ENCODE measurements at regions not wholly inside any gene's neighbourhood (a gene's known extent, or its start where the extent isn't known, plus 50 kb on each side); places are given as distances from the start of the nearest gene placed in this dataset.
"Not testable (repeated sequence)": the region's sequence is repeated elsewhere in the genome, so short reads cannot be mapped to it uniquely, and the experiment has no call there.

DNA sequence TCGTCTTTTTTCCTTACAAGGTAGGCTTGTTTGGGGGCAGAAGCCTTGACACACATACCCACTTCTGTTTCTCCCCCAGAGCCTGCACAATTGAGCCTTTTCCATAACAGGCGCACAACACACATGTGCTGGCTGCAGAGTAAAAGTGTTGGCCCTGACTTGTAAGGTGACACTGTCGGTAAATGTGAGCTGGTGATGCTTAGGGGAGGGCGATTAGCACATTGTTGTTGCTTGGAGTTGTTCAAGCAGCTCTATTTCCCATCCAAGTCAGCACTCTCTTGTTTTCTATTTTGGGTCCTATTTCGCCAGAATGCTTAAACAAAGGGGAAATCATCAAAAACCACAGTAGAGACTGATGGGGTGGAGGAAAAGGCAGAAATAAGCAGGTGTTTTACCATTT is 51.9 kb upstream of the PTPRJ start:
- no peak for DNase-seq

DNA sequence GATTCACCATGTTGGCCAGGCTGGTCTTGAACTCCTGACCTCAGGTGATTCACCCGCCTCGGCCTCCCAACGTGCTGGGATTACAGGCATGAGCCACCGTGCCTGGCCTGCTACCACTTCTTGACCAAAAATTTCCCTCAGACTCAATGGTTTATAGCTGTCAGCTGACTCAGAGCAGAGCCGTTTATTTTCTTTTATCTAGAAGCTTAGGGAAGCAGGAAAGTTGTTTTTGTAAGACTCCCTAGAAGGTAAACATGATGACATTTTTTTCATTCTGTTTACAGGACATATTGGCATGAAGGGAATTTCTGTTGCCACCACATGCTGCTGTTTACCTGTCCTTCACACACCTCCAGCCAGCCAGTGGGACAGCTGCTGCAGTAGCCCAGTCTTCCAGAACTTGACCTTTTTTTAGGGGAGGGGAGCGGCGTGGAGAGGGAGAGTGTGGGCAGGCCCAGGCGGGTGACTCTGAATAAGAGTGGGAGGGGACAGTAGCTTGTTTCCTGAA is 56.1 kb upstream of the PTPRJ start:
- DNase-seq: no peak

DNA sequence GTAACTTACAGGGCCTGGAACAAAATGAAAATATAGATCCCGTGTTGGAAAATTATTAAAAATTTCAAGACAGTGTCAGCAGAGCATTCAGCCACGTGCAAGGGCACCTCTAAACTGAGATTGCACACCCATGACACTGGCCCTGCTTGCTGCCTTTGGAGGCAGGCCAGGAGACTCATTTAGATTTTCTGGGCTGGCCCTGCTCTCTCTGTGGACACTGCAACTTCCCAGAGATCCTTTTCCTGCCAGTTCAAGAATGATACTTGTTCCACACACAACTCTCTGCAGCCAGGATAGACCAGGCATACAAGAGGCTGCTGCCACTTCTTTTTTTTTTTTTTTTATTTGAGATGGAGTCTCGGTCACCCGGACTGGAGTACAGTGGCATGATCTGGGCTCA is 56.7 kb upstream of the PTPRJ start:
- no peak for DNase-seq

DNA sequence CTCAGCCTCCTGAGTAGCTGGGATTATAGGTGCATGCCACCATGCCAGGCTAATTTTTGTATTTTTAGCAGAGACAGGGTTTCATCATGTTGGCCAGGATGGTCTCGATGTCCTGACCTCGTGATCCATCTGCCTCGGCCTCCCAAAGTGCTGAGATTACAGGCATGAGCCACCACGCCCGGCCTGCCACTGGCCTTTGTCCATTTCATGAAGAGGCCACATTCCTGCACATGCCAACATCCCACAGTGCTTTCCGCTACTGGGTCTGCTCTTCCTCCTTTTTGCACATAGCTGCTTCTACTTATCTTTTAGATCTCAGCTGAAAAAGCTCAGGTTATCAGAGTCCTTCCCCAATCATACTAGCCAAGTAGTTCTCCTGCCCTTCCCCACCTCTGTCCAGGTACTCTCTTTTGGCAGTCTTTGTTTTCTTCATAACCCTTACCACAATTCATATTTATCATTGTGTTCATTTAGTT is 59.2 kb upstream of the PTPRJ start:
- not testable (repeated sequence) for DNase-seq

DNA sequence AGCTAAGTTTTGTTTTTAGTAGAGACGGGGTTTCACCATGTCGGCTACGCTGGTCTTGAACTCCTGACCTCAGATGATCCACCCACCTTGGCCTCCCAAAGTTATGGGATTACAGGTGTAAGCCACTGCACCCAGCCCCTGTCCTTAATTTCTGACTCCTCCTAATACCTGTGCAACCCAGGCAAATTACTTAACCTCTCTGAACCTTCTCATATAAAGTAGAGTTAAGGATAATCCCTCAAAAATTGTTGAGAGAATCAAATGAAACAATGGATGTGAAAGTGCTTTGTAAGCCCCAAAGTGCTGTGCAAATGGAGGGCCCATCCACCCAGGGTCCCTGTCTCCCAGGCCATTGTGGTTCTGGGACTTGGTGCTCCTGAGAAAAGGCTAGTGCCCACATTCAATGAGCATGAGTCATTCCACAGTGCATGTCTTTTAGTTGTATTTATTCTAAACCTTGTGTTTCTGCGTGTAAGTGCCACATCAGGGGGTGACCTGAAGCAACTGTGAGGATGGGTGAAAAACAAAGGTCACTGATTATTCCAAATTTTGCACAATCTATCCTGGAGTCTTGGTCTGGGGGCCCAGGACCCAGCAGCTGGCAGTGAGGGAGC is 61.4 kb upstream of the PTPRJ start:
- no peak for DNase-seq

DNA sequence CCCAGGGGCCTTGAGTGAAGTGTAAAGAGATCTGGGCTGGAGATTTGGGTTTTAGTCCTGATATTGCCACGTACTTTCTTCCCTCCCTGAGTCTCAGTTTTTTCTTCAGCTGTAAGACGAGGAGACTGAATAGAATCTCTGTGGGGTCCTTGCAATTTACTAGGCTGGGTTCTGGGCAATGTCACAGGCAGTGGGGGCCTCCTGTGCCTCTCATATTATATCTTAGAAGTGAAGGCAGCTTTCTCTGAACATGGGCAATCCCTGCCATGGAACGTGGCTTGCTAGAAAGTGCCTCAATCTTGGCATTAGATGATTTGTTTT is 62.0 kb upstream of the PTPRJ start:
- no peak for DNase-seq

DNA sequence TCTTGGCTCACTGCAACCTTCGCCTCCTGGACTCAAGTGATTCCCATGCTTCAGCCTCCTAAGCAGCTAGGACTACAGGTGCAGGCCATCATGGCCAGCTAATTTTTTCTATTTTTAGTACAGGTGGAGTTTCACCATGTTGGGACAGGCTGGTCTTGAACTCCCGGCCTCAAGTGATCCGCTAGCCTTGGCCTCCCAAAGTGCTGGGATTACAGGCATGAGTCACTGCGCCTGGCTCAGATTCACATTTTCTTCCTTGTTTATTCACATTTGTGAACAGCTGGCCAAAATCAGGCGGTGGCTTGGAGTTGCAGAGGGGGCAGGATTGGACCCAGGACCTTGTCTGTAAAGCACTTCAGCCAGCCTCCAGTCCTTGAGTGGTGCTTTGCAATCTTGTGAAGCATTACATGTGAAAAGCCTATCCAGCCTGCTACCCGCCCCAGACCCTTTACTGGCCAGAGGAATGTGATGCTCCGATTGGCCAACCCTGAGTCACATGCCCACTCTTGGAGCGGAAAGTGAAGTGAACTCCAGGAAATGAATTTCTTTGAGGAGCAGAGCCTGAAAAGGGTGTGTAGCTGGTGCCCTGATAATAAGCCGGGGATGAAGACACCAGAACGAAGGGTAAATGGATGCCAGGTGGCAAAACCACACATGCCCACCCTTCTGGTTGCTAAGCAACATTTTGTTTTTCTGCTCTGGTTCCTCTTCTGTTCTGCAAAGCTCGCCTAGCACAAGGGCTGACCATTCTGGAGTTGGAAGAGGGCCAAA is 62.6 kb upstream of the PTPRJ start:
- peak; percentile 65 for DNase-seq

DNA sequence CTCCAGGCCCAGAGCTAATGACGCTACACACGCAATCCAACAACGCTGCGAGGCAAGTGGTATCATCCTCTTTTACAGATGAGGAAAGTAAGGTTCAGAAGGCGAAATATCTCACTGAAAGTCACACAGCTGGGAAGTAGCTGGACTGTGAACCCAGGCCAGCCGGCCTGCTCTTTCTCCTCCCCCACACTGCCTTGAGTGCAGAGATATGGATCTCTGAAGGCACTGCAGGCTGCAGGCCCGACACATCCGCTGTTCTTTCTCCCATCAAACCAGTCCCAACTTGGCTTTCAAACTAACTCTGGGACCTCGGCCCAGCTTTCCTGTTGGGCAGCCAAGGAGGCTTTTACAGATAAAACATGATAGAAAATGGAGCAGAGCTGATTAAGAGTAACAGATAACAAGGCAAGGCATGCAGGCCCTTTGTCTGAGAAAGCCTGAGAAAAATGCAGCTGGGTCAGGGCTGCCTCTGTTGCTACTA is 64.0 kb upstream of the PTPRJ start:
- peak; percentile 58 for DNase-seq

DNA sequence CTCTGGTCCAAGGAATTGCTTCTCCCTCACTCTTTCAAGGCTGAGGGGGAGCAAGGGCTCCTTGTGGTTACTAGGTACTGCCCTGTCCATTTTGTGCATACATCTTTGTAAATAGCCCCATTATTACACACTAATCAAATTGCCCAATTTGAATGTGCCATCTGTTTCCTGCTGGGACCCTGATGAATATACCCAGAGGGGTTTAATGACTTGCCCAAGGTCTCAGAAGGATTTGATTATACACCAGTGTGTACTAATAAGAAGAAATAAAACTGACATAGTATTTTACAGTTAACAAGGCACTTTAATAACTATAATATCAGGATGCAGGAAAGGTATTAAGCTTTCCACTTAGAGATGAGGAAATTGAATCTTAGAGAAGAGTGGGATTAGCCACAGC is 64.6 kb upstream of the PTPRJ start:
- no peak for DNase-seq

DNA sequence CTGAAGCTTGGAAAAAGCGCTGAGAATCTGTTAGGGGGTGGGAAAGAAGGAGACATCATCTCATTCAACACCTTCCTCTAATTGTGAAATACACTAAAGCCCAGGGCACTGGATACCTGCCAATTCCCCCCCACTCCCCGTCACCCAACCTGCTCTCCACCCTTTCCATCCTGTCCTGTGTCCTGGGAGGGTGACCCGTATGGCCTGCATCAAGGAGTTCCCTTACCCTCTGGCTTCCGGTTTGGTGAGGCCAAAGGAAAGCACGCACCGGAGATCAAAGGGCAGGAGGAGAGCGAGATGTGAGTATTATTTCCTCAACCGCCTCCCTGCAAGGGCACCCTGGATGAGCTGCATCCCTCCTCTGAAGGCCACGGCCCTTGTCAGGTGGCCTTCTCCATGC is 65.0 kb upstream of the PTPRJ start:
- DNase-seq: no peak

DNA sequence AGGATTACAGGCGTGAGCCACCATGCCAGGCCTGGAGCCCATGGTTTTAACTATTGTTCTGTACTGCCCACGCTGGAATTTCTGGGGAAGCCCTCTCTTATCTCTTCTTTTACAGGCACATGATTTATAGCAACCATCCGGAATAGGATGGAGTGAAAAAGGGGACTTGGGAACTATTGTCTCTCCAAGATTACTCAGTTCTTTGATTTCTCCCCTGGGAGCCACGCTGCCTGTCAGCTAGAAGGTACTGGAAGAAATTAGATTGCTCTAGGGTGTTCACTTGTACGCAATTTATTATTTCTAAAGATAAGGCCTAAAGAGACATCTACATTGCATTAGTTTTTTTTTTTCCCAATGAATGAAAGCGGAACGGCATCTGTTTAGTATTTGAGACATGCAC is 65.6 kb upstream of the PTPRJ start:
- no peak for DNase-seq

DNA sequence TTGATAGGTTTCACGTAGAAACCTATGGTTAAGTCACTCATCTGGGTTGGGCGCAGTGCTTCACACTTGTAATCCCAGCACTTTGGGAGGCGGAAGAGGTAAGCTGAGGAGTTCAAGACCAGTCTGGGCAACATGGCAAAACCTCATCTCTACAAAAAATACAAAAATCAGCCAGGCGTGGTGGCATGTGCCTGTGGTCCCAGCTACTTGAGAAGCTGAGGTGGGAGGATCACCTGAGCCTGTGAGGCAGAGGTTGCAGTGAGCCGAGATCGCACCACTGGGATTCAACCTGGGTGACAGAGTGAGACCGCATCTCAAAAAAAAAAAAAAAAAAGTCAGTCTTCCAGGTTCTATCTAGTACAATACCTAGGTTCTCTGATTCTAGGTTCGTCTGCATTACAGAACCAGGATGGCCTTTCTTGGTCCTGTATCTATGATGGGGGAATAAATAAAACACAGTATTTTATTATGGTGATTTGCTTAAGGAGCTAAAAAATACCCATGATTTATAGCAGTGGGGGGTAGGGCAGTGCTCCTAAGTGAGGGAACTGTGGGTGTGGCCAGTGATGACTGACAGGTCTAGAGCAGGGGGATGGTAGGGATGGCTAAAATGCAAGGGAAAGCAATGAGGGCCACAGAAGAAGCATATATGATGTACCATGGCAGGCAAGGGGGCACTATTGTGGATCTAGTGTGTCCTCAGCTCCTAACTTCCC is 65.5 kb upstream of the NUP160 start:
- DNase-seq: no peak

DNA sequence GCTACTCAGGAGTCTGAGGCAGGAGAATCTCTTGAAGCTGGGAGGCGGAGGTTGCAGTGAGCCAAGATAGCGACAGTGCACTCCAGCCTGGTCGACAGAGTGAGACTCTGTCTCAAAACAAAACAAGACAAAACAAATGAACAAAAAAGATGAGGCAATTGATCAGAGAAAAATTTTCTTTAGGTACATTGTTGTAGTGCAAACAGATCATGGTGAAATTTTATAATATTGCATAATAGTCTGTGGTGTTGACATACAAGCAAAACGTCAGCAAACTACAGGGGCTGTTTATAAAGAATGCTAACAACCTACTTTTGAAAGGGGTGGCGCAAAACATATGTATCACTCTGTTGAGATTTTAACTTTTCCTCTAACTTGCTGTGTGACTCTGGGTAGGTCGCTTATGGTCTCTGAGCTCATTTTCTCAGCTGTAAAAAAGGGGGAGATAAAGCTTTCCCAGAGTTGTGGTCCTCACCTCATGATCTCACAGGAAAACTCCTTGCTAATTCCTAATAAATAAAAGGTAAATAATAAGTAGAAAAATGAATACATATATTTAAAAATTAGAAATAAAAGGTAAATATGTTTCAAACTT is 64.8 kb upstream of the NUP160 start:
- no peak for DNase-seq

DNA sequence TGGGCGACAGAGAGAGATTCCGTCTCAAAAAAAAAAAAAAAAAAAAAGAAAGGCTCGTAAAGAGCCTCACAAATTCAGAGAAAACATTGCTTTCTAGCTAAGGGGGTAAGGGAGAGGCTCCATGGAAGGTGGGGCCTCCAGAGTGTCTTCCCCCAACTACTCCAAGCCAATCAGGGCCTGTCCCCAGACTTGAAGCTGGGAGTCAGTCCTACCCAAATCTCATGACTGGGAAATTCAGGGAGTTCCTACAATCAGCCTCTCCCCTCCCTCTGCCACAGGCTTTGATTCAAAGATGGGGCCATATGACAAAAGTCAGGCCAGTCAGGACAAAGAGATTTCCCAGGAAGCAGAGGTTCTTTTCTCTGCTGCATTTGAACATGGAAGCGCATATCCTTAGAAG is 63.0 kb upstream of the NUP160 start:
- DNase-seq: no peak

DNA sequence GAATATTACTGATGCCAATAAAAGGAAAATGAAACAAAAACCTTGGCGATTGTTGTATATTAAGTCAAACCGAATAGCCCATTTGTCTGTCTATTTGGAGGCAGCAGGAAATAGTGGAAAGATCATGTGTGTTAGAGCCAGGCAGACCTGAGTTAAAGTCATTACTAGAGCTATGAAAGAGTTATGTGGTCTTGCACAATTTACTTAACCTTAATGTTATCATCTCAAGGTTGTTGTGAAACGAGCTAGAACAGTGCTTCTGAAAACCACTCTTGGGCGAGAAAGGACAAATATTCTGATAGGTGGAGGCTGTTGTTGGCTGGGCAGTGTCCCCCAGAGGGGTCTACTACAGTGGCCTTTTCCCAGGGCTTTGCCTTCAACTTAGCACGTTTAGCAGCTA is 60.0 kb upstream of the NUP160 start:
- DNase-seq: no peak

DNA sequence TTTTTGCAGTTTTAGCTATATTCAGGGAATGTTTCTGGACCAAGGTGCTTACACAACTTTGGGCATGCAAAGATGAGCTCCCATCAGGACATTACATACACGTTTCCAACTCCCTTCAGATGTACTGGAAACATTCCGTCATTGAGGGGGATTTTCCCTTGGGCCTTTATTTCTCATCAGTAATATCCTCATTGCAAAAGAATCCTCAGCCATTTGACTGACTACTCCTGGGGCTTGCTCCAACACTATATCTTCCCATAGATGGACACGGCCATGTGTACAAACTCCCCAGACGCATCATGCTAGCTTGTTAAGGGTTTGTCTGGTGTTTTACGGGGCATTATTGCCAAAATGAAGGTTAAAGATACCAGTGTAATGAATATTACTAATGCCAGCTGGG is 59.3 kb upstream of the NUP160 start:
- no peak for DNase-seq

DNA sequence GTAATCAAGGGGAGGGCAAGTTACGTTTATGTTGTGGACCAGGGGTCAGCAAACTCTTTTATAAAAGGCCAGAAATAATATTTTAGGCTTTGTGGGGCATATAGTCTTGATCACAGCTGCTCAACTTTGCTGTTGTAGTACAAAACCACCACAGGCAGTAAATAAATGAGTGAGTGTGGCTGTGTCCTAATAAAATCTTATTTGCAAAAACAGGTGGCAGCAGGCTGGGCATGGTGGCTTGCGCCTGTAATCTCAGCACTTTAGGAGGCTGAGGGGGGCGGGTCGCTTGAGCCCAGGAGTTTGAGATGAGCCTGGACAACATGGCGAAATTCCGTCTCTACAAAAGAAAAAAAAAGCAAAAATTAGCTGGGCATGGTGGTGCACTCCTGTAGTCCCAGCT is 57.9 kb upstream of the NUP160 start:
- DNase-seq: no peak

DNA sequence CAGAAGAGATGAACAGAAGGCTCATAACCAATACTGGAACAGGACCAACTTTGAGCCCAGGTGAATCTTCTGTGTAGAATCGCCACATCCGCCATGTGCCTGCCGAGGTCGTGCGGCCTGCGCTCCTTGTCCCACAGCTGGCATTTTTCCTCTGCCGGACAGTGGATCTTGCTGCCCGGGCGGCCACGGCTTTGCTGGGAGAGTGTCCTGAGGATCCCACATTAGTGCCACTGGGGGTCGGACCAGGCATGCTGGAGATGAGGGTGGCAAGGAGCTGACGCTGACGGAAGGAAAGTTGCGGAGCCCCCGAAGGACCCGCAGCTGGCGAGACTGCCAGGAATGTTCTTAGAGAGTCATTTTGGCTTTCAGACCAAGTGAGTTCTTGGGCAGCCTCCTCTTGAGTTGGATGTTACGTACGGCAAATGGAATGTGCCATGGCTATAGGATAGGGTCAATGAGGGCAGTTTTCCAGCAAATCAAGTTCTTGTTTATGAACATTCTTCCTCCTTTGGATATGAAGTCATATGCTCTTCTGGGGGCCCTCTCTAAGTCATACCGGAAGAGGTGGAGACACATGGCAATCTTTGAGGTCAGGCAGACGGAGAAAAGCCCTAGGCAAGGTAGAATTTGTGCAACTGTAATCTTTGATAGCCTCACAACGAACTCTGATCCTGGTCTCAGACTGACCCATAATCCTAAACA is 57.4 kb upstream of the NUP160 start:
- no peak for DNase-seq

DNA sequence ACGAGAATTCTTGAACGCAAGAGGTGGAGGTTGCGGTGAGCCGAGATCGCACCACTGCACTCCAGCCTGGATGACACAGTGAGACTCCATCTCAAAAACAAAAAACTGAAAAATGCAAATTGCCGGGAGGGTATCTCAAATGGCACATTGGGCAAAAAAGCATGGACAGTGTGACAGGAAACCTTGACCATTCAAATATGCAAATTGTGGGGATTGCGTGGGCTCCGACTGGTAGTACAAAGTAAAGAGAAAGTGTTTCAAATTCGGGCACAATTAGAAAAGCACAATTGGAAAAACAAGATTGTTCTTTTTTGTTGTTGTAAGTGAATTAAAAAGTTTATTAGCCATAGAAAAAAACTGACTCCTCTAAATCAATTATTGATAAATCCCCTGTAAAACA is 56.7 kb upstream of the NUP160 start:
- DNase-seq: no peak

DNA sequence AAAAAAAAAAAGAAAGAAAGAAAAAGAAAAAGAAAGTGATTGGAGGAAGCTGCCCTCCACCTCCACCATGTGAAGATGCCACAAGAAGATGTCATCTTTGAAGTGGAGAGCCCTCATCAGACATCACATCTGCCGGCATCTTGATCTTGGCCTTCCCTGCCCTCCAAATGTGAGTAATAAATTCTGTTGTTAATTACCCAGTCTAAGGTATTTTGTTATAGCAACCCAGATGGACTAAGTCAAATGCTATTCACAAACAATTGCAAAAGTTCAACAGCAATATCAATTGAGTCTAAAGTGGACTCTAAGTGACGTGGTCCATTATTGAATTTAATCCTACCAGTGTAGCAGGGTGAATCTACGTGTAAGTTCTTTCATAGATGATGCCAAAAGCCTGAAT is 55.9 kb upstream of the NUP160 start:
- no peak for DNase-seq

DNA sequence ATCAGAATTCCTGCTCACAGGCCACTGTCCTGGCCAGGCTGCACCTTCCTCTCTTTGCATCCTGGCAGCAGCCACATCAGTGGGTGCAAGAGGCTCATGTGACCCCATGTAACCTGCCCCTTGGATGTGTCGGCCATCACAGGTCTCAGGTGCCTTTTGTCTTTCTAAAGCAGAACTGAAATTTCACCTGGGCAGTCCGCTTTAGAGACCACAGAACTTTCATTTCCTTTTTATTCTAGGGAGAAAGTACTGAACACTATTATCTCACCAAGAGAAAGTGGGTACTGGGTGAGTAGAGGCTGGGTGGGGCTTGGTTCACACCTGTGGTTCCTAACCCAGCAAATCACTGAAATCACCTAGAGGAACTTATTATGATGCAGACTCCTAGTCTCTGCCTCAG is 51.7 kb upstream of the NUP160 start:
- DNase-seq: no peak
